Keratinocyte (primary cell): ENCODE measurements at regions not wholly inside any gene's neighbourhood (a gene's known extent, or its start where the extent isn't known, plus 50 kb on each side); places are given as distances from the start of the nearest gene placed in this dataset.

Experiments
- EZH2 ChIP-seq: IDR thresholded peaks from one replicate; pipeline ENCODE4 v1.6.1; 2012; ENCODE audit warnings: inconsistent platforms, mild to moderate bottlenecking, low read length, moderate library complexity
- TF ChIP-seq, protein P1 (sequence below), 3 experiments: IDR thresholded peaks in 1 of 3; conservative IDR thresholded peaks in 1 of 3; optimal IDR thresholded peaks in 1 of 3; 2 replicates in 2 of 3; 3 replicates in 1 of 3; pipeline versions ENCODE3 to v1.5.1; 2011; ENCODE audit warnings: low read length in 3 of 3, mild to moderate bottlenecking in 3 of 3, moderate library complexity in 2 of 3, control low read depth in 1 of 3, inconsistent platforms in 1 of 3; ENCODE audit not compliant: insufficient read depth in 2 of 3; ENCODE audit errors: extremely low read depth in 1 of 3

GRCh38 chr6:105896052-105896820 is 189.9 kb upstream of the PRDM1 start:
- TF ChIP-seq, protein P1, sequence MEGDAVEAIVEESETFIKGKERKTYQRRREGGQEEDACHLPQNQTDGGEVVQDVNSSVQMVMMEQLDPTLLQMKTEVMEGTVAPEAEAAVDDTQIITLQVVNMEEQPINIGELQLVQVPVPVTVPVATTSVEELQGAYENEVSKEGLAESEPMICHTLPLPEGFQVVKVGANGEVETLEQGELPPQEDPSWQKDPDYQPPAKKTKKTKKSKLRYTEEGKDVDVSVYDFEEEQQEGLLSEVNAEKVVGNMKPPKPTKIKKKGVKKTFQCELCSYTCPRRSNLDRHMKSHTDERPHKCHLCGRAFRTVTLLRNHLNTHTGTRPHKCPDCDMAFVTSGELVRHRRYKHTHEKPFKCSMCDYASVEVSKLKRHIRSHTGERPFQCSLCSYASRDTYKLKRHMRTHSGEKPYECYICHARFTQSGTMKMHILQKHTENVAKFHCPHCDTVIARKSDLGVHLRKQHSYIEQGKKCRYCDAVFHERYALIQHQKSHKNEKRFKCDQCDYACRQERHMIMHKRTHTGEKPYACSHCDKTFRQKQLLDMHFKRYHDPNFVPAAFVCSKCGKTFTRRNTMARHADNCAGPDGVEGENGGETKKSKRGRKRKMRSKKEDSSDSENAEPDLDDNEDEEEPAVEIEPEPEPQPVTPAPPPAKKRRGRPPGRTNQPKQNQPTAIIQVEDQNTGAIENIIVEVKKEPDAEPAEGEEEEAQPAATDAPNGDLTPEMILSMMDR (optimal IDR thresholded peaks at IDR 0.05 in 1 of 3, IDR thresholded peaks at IDR 0.05 in 1 of 3, conservative IDR thresholded peaks at IDR 0.05 in 1 of 3; ENCODE audit: extremely low read depth in 1 of 3, insufficient read depth in 2 of 3, low read length in 3 of 3): no peak
- TF ChIP-seq EZH2: no peak
